GM12875 (cell line): ENCODE measurements at regions not wholly inside any gene's neighbourhood (a gene's known extent, or its start where the extent isn't known, plus 50 kb on each side); places are given as distances from the start of the nearest gene placed in this dataset.
"Not testable (repeated sequence)": the region's sequence is repeated elsewhere in the genome, so short reads cannot be mapped to it uniquely, and the experiment has no call there.

Source experiments
- H3K4me3 ChIP-seq: one replicate; pipeline ENCODE4 v1.5.1; 2011; ENCODE audit warnings: low read depth, low read length, control low read depth
- CTCF ChIP-seq: IDR thresholded peaks from 2 replicates; pipeline ENCODE4 v1.5.1; 2011; ENCODE audit warnings: low read depth, mild to moderate bottlenecking, control low read depth, inconsistent platforms, low read length, moderate library complexity, borderline replicate concordance; ENCODE audit not compliant: insufficient read depth

GRCh38 chr10:30553626-30554439 lies 75.7 kb downstream of the LYZL2 start:
- TF ChIP-seq CTCF = no peak
- no peak overlapping the region for H3K4me3 ChIP-seq

- H3K4me3 ChIP-seq = no peak overlapping the region
- TF ChIP-seq CTCF = no peak
Measured at GRCh38 chr10:30553018-30553625, 76.4 kb downstream of the LYZL2 start.

- TF ChIP-seq CTCF = no peak
Measured at GRCh38 chr10:30550967-30551815, 78.4 kb downstream of the LYZL2 start.

GRCh38 chr10:30549134-30549687 lies 80.3 kb downstream of the LYZL2 start:
- H3K4me3 ChIP-seq = not testable (repeated sequence)

More at GRCh38 chr10:30550967-30551815, 78.4 kb downstream of the LYZL2 start:
- H3K4me3 ChIP-seq = no peak overlapping the region

GRCh38 chr10:30546511-30546910 lies 83.0 kb downstream of the LYZL2 start:
- H3K4me3 ChIP-seq = no peak overlapping the region
- TF ChIP-seq CTCF = no peak

GRCh38 chr10:30542895-30543288 lies 86.7 kb downstream of the LYZL2 start:
- H3K4me3 ChIP-seq = no peak overlapping the region
- TF ChIP-seq CTCF = no peak
